Colonic mucosa (tissue), 4 donors: ENCODE measurements at regions not wholly inside any gene's neighbourhood (a gene's known extent, or its start where the extent isn't known, plus 50 kb on each side); places are given as distances from the start of the nearest gene placed in this dataset.
"Not testable (repeated sequence)": the region's sequence is repeated elsewhere in the genome, so short reads cannot be mapped to it uniquely, and the experiment has no call there.

Source experiments
- DNase-seq: peaks from one replicate; pipeline ENCODE4 v3.0.0-alpha.2; 2020
- H3K27ac ChIP-seq: fragments of 200-600 bp; one replicate; pipeline ENCODE4 v1.8.0; 2021
- H3K27me3 ChIP-seq: fragments of 200-600 bp; one replicate; pipeline ENCODE4 v1.8.0; 2021
- H3K36me3 ChIP-seq: fragments of 200-600 bp; one replicate; pipeline ENCODE4 v1.8.0; 2021
- H3K4me1 ChIP-seq: fragments of 200-600 bp; one replicate; pipeline ENCODE4 v1.8.0; 2021; ENCODE audit warnings: mild to moderate bottlenecking
- H3K4me3 ChIP-seq: fragments of 200-600 bp; one replicate; pipeline ENCODE4 v1.8.0; 2021
- H3K9ac ChIP-seq, 2 donors: one replicate each; pipeline ENCODE4 v1.7.0; 2013; ENCODE audit warnings: control low read depth in 2 of 2, low read depth in 2 of 2, low read length in 2 of 2
- H3K9me3 ChIP-seq: fragments of 200-600 bp; one replicate; pipeline ENCODE4 v1.8.0; 2021
- intact Hi-C: fragments of 100-400 bp; cut with DNase I; formaldehyde crosslinking; loops from one replicate; pipeline ENCODE4 v1.14.1; 2022
- TF ChIP-seq, protein P1 (sequence below): fragments of 200-600 bp; IDR thresholded peaks from one replicate; pipeline ENCODE4 v1.8.0; 2022; ENCODE audit warnings: antibody characterized with exemption, mild to moderate bottlenecking
- donor health status: healthy.
- donor health status: DM: no; HTN: no; CAD: no.
- donor health status: DM: no; HTN: no; CAD: no.

DNA sequence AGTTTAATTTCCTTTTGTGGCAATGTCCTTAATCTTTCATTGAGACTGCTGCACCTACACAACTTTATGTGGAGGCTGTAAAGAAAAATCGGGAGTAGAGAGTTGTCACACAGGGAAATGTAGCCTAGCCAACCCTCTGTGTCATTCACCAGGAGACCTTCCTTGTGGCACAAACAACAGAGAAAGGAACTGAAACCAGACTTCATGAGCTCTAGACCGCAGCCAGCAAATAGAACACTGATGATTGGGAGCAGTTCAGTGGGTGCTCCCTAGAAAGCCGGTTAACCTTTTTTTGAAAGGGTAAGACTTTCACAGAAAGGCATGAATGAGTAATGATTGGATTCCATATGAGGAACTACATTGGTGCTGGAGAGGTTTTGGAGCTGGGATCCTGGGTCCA lies 1752.4 kb upstream of the CELF4 start:
- no peak for DNase-seq
- Histone ChIP-seq H3K4me1 (no peaks in the 10 kb centered on the region), H3K36me3 (no peaks in the 10 kb centered on the region), H3K27me3 (no peaks in the 10 kb centered on the region), H3K9ac (no peak overlapping the region), H3K27ac (no peak overlapping the region), H3K9me3 (no peaks in the 10 kb centered on the region), H3K4me3 (no peak overlapping the region)
- intact Hi-C loops: no loop called here
- TF ChIP-seq, protein P1, sequence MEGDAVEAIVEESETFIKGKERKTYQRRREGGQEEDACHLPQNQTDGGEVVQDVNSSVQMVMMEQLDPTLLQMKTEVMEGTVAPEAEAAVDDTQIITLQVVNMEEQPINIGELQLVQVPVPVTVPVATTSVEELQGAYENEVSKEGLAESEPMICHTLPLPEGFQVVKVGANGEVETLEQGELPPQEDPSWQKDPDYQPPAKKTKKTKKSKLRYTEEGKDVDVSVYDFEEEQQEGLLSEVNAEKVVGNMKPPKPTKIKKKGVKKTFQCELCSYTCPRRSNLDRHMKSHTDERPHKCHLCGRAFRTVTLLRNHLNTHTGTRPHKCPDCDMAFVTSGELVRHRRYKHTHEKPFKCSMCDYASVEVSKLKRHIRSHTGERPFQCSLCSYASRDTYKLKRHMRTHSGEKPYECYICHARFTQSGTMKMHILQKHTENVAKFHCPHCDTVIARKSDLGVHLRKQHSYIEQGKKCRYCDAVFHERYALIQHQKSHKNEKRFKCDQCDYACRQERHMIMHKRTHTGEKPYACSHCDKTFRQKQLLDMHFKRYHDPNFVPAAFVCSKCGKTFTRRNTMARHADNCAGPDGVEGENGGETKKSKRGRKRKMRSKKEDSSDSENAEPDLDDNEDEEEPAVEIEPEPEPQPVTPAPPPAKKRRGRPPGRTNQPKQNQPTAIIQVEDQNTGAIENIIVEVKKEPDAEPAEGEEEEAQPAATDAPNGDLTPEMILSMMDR: no peak

DNA sequence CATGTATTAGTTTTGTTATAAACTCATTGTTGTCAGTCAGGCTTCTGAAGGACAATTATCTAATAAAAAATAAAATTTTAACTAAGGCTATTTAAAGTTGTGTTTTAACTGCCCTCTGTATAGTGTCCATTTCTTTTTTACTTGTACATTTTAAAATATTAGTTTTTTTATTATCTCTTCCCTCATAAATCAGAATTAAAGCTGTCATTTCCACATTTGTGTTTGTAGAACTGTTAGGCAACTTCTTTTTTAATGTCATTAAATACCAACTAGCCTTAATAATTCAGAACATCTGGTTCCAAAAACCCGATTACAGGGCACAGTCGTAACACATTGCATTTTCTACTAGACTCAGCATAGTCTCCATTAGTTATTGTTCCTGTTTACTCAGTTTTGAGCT lies 1749.0 kb upstream of the CELF4 start:
- Histone ChIP-seq H3K9ac (no peak overlapping the region), H3K9me3 (no peaks in the 10 kb centered on the region), H3K27ac (no peak overlapping the region), H3K4me1 (no peaks in the 10 kb centered on the region), H3K4me3 (no peak overlapping the region), H3K36me3 (no peaks in the 10 kb centered on the region), H3K27me3 (no peaks in the 10 kb centered on the region)
- no peak for DNase-seq
- intact Hi-C loops: no loop called here
- TF ChIP-seq, protein P1: no peak

DNA sequence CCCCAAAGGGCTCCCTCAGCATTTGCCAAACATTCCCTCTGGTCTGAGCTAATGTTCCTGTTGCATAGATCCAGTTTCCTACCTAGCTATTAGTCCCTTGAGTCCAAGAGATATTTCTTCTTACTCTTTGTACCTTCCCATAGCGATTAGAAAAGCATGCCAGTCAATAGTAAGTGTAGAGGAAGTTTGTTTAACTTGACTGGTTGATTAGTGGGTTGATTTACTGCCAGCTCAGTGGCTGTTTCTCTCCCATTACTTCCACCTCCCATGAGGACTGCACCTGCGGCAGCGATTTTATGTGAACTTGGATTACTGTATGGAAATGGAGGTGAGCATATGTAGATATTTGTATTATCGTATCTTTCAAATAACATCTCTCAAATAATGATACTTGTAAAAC lies 1748.4 kb upstream of the CELF4 start:
- no peak overlapping the region for H3K4me3 ChIP-seq
- DNase-seq: no peak

DNA sequence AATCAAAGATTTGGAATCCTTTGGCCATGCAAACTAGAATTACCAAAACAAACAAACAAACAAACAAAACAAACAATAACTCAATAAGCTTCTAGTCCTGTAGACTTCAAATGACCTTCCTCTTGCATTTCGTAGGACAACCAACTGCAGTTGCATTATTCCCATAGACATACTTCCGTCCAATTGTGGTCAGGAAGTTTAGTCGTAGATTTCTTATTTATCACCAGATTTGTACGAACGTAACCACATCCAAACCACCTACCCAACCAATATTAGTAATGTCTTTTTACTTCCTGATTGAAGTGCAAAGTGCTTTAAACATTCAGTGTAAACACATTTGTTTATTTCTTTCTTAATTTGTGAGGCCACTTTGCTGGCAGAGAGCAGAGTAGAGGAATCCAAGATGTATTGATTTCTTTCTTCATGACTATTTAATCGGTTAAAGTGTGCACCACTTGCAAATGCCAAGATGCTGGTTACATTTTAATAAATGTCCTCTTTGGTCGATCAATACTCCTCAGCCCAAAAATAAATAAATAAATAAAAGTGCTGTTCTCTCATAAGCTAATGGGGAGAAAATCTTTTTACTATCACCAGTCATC lies 1745.6 kb upstream of the CELF4 start:
- no peak for DNase-seq
- Histone ChIP-seq H3K4me1 (no peaks in the 10 kb centered on the region), H3K36me3 (no peaks in the 10 kb centered on the region), H3K27me3 (no peaks in the 10 kb centered on the region), H3K9ac (no peak overlapping the region), H3K4me3 (no peak overlapping the region), H3K27ac (no peak overlapping the region), H3K9me3 (no peaks in the 10 kb centered on the region)
- intact Hi-C loops: no loop called here
- TF ChIP-seq, protein P1: no peak

More for the DNA sequence above, 1748.4 kb upstream of the CELF4 start:
- no peaks in the 10 kb centered on the region for H3K9me3 ChIP-seq
- no peaks in the 10 kb centered on the region for H3K27me3 ChIP-seq
- H3K9ac ChIP-seq: no peak overlapping the region
- H3K36me3 ChIP-seq: no peaks in the 10 kb centered on the region
- intact Hi-C loops: no loop called here
- H3K27ac ChIP-seq: no peak overlapping the region
- TF ChIP-seq, protein P1: no peak
- H3K4me1 ChIP-seq: no peaks in the 10 kb centered on the region

DNA sequence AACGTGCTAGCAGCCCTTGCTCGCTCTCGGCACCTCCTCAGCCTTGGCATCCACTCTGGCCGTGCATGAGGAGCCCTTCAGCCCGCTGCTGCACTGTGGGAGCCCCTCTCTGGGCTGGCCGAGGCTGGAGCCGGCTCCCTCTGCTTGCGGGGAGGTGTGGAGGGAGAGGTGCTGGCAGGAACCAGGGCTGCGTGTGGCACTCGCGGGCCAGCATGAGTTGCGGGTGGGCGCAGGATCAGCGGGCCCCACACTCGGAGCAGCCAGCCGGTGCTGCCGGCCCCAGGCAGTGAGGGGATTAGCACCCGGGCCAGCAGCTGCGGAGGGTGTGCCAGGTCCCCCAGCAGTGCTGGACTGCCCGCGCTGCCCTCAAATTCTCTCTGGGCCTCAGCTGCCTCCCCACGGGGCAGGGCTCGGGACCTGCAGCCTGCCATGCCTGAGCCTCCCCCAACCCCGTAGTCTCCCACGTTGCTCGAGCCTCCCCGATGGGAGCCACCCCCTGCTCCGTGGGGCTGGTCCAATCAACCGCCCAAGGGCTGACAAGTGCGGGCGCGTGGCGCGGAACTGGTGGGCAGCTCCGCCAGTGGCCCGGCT lies 1743.4 kb upstream of the CELF4 start:
- DNase-seq, H3K4me1 ChIP-seq, H3K9me3 ChIP-seq, intact Hi-C loops, H3K27me3 ChIP-seq, H3K4me3 ChIP-seq, H3K9ac ChIP-seq, H3K27ac ChIP-seq, H3K36me3 ChIP-seq: not testable (repeated sequence)

DNA sequence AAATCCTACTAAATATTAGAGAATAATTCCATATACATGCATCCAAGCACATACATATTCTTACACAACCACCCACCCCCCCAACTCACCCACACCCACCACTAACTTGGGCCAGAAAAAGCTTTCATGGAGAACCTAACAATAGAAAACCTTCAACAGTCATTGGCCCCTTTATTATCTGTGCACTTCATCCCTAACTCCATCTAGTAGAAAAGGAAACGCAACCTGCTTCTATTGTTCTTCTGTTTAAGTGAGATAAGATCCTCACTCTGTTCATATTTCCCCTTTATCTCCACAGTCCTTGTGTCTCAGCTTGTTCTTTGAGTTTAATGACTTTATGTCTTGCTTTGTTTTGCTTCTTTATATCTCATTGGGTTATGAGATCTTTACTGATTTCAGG lies 1740.2 kb upstream of the CELF4 start:
- H3K27ac ChIP-seq: no peak overlapping the region
- H3K4me3 ChIP-seq: no peak overlapping the region
- H3K36me3 ChIP-seq: no peaks in the 10 kb centered on the region
- H3K4me1 ChIP-seq: no peaks in the 10 kb centered on the region
- no peak overlapping the region for H3K9ac ChIP-seq
- no peaks in the 10 kb centered on the region for H3K9me3 ChIP-seq
- TF ChIP-seq, protein P1: no peak
- no peak for DNase-seq
- no peaks in the 10 kb centered on the region for H3K27me3 ChIP-seq
- intact Hi-C loops: no loop called here
